ENCODE measurements at regions not wholly inside any gene's neighbourhood (a gene's known extent, or its start where the extent isn't known, plus 50 kb on each side); places are given as distances from the start of the nearest gene placed in this dataset.

DNA sequence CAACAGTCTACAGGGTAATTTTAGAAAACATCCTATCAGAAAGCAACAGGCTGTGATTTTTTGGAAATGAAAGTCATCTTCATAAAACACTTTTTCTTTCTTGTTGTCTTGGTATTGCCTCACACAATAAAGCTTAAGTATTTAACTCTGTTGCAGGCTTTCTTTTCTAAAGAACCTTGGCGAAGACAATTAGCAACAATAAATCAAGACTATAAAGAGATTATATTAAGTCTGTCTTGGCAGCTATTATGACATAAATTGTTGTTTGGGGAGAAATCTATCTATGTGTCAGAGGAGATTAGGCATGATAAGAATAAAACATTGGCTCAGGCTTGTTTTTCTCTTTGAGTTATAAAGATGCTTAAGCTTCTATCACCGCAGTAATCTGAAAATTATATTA, 1774.8 kb downstream of the ARAP2 start:
- TF ChIP-seq, protein P1, sequence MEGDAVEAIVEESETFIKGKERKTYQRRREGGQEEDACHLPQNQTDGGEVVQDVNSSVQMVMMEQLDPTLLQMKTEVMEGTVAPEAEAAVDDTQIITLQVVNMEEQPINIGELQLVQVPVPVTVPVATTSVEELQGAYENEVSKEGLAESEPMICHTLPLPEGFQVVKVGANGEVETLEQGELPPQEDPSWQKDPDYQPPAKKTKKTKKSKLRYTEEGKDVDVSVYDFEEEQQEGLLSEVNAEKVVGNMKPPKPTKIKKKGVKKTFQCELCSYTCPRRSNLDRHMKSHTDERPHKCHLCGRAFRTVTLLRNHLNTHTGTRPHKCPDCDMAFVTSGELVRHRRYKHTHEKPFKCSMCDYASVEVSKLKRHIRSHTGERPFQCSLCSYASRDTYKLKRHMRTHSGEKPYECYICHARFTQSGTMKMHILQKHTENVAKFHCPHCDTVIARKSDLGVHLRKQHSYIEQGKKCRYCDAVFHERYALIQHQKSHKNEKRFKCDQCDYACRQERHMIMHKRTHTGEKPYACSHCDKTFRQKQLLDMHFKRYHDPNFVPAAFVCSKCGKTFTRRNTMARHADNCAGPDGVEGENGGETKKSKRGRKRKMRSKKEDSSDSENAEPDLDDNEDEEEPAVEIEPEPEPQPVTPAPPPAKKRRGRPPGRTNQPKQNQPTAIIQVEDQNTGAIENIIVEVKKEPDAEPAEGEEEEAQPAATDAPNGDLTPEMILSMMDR (conservative IDR thresholded peaks at IDR 0.05; ENCODE audit: low read depth, low read length): no peak
- no peak for TF ChIP-seq EZH2 (IDR thresholded peaks at IDR 0.05; ENCODE audit: borderline replicate concordance, low read depth, low read length, poor library complexity, severe bottlenecking)
